Colonic mucosa (tissue), 4 donors: ENCODE measurements at regions not wholly inside any gene's neighbourhood (a gene's known extent, or its start where the extent isn't known, plus 50 kb on each side); places are given as distances from the start of the nearest gene placed in this dataset.
"Not testable (repeated sequence)": the region's sequence is repeated elsewhere in the genome, so short reads cannot be mapped to it uniquely, and the experiment has no call there.

Experiments used
- DNase-seq: peaks from one replicate; pipeline ENCODE4 v3.0.0-alpha.2; 2020
- H3K27ac ChIP-seq: fragments of 200-600 bp; one replicate; pipeline ENCODE4 v1.8.0; 2021
- H3K27me3 ChIP-seq: fragments of 200-600 bp; one replicate; pipeline ENCODE4 v1.8.0; 2021
- H3K36me3 ChIP-seq: fragments of 200-600 bp; one replicate; pipeline ENCODE4 v1.8.0; 2021
- H3K4me1 ChIP-seq: fragments of 200-600 bp; one replicate; pipeline ENCODE4 v1.8.0; 2021; ENCODE audit warnings: mild to moderate bottlenecking
- H3K4me3 ChIP-seq: fragments of 200-600 bp; one replicate; pipeline ENCODE4 v1.8.0; 2021
- H3K9ac ChIP-seq, 2 donors: one replicate each; pipeline ENCODE4 v1.7.0; 2013; ENCODE audit warnings: control low read depth in 2 of 2, low read depth in 2 of 2, low read length in 2 of 2
- H3K9me3 ChIP-seq: fragments of 200-600 bp; one replicate; pipeline ENCODE4 v1.8.0; 2021
- CTCF ChIP-seq: fragments of 200-600 bp; IDR thresholded peaks from one replicate; pipeline ENCODE4 v1.8.0; 2022; ENCODE audit warnings: antibody characterized with exemption, mild to moderate bottlenecking
- intact Hi-C: fragments of 100-400 bp; cut with DNase I; formaldehyde crosslinking; loops from one replicate; pipeline ENCODE4 v1.14.1; 2022
- donor health status: healthy.
- donor health status: DM: no; HTN: no; CAD: no.
- donor health status: DM: no; HTN: no; CAD: no.

GRCh38 chr12:9363145-9363544 is 154.9 kb upstream of the PZP start:
- Histone ChIP-seq H3K36me3 (no peaks in the 10 kb centered on the region), H3K27me3 (no peaks in the 10 kb centered on the region), H3K4me3 (no peak overlapping the region), H3K9me3 (no peaks in the 10 kb centered on the region), H3K4me1 (no peaks in the 10 kb centered on the region), H3K9ac (no peak overlapping the region), H3K27ac (no peak overlapping the region)
- no peak for DNase-seq
- no peak for TF ChIP-seq CTCF
- intact Hi-C loops: no loop called here

- no peak overlapping the region for H3K4me3 ChIP-seq
- no peak overlapping the region for H3K27ac ChIP-seq
- TF ChIP-seq CTCF: no peak
- no peaks in the 10 kb centered on the region for H3K9me3 ChIP-seq
- no peaks in the 10 kb centered on the region for H3K36me3 ChIP-seq
- intact Hi-C loops: no loop called here
- no peak for DNase-seq
- no peaks in the 10 kb centered on the region for H3K4me1 ChIP-seq
- H3K27me3 ChIP-seq: no peaks in the 10 kb centered on the region
- no peak overlapping the region for H3K9ac ChIP-seq
These were observed 153.7 kb upstream of the PZP start for GRCh38 chr12:9361879-9362326.

- H3K9ac ChIP-seq, H3K27ac ChIP-seq, H3K36me3 ChIP-seq, H3K9me3 ChIP-seq, H3K27me3 ChIP-seq, H3K4me3 ChIP-seq, intact Hi-C loops, DNase-seq, H3K4me1 ChIP-seq: not testable (repeated sequence)
These were observed 146.0 kb upstream of the PZP start for GRCh38 chr12:9354009-9354754.

GRCh38 chr12:9351136-9351535 is 142.9 kb upstream of the PZP start:
- TF ChIP-seq CTCF: no peak
- Histone ChIP-seq H3K4me3 (no peak overlapping the region), H3K36me3 (no peaks in the 10 kb centered on the region), H3K9me3 (no peaks in the 10 kb centered on the region), H3K27ac (no peak overlapping the region), H3K4me1 (no peaks in the 10 kb centered on the region), H3K9ac (no peak overlapping the region), H3K27me3 (no peaks in the 10 kb centered on the region)
- no peak for DNase-seq
- intact Hi-C loops: no loop called here

- H3K27me3 ChIP-seq: no peaks in the 10 kb centered on the region
- no peak overlapping the region for H3K27ac ChIP-seq
- no peaks in the 10 kb centered on the region for H3K4me1 ChIP-seq
- no peaks in the 10 kb centered on the region for H3K9me3 ChIP-seq
- intact Hi-C loops: no loop called here
- no peak for DNase-seq
- H3K36me3 ChIP-seq: no peaks in the 10 kb centered on the region
- no peak overlapping the region for H3K9ac ChIP-seq
- no peak overlapping the region for H3K4me3 ChIP-seq
- TF ChIP-seq CTCF: no peak
These were observed 142.0 kb upstream of the PZP start for GRCh38 chr12:9349888-9350885.
